ENCODE measurements at regions not wholly inside any gene's neighbourhood (a gene's known extent, or its start where the extent isn't known, plus 50 kb on each side); places are given as distances from the start of the nearest gene placed in this dataset.

DNA sequence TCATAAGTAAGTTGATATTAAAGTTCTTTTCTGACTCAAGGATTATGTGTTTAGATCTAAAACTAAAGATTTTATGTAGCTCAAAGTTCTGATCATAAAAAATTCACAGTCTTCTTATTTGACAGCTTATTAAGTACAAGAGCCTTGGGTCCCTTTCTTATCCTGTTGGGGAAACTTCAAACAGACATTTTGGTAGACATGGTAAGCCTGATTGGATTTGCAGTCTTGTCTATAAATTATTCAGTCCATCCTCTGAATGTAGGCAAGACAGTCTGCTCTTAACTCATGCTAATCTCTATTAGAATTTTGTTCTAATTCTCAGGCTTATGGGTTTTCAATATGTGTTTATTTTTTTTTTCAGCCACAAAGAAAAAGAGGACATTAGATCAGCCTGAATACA is 1718.7 kb upstream of the SLC10A2 start:
- ATAC-seq (no peak), DNase-seq (no peak)
- Histone ChIP-seq H3K27me3 (ENCODE audit: low read length) (no peaks in the 10 kb centered on the region), H3K9me3 (ENCODE audit: low read length) (no peaks in the 10 kb centered on the region), H3F3A (ENCODE audit: low read length, unreplicated experiment) (no peaks in the 10 kb centered on the region), H3K9me2 (replicated peaks; ENCODE audit: low read length) (no peaks in the 10 kb centered on the region), H3K36me3 (ENCODE audit: low read depth, low read length) (no peaks in the 10 kb centered on the region), H3K4me2 (ENCODE audit: low read length) (no peak overlapping the region), H4K20me1 (ENCODE audit: low read length) (no peaks in the 10 kb centered on the region), H3K79me2 (ENCODE audit: low read length) (no peaks in the 10 kb centered on the region), H2AFZ (ENCODE audit: low read length) (no peak overlapping the region), H3K27ac (ENCODE audit: low read length) (no peak overlapping the region), H3K4me1 (ENCODE audit: insufficient read depth, low read length) (0 out of 2 replicates have a peak, but pooled peaks cover under 1% of the 10 kb centered on the region), H3K9ac (ENCODE audit: low read length) (no peak overlapping the region), H3K4me3 (ENCODE audit: low read length) (no peak overlapping the region)
- ChIA-PET CTCF (no interaction called here), POLR2A (ENCODE audit: unreplicated experiment) (interaction anchor here (0.7 kb wide), 1 partner anchor 1003 kb away, joined by 4 read pairs; no protein-coding TSS in a partner anchor)
- intact Hi-C loops (cut with micrococcal nuclease): no loop called here
- no TSS peak for BruUV-seq (replicated peaks)
- TF ChIP-seq EZH2 (IDR thresholded peaks at IDR 0.05; ENCODE audit: low read length, unreplicated experiment): no peak
- TF ChIP-seq EZH2phosphoT487 (IDR thresholded peaks at IDR 0.05; ENCODE audit: borderline replicate concordance, low read length): no peak

- peaks cover 10% of the 10 kb centered on the region; the same call in 1 of the 2 replicates for H3K4me1 ChIP-seq (ENCODE audit: insufficient read depth, low read length)
- H3K36me3 ChIP-seq (ENCODE audit: low read depth, low read length): no peaks in the 10 kb centered on the region
- CTCF ChIA-PET: no interaction called here
- no peaks in the 10 kb centered on the region for H4K20me1 ChIP-seq (ENCODE audit: low read length)
- no peak for TF ChIP-seq CTCF (conservative IDR thresholded peaks at IDR 0.05; ENCODE audit: low read depth, low read length)
- no peak for TF ChIP-seq EZH2phosphoT487 (IDR thresholded peaks at IDR 0.05; ENCODE audit: borderline replicate concordance, low read length)
- no peak for TF ChIP-seq EZH2 (IDR thresholded peaks at IDR 0.05; ENCODE audit: low read length, unreplicated experiment)
- DNase-seq (no peak), ATAC-seq (no peak)
- POLR2A ChIA-PET (ENCODE audit: unreplicated experiment): no interaction called here
- intact Hi-C loops (cut with micrococcal nuclease): no loop called here
- no peaks in the 10 kb centered on the region for H3K79me2 ChIP-seq (ENCODE audit: low read length)
- no peaks in the 10 kb centered on the region for H3F3A ChIP-seq (ENCODE audit: low read length, unreplicated experiment)
- no TSS peak for BruUV-seq (replicated peaks)
- H3K27me3 ChIP-seq (ENCODE audit: low read length): no peaks in the 10 kb centered on the region
- no peaks in the 10 kb centered on the region for H3K9me3 ChIP-seq (ENCODE audit: low read length)
- H3K9me2 ChIP-seq (replicated peaks; ENCODE audit: low read length): no peaks in the 10 kb centered on the region
- no peak overlapping the region for H3K4me3 ChIP-seq (ENCODE audit: low read length)
- no peak overlapping the region for H2AFZ ChIP-seq (ENCODE audit: low read length)
- no peak overlapping the region for H3K27ac ChIP-seq (ENCODE audit: low read length)
- no peak overlapping the region for H3K4me2 ChIP-seq (ENCODE audit: low read length)
- no peak overlapping the region for H3K9ac ChIP-seq (ENCODE audit: low read length)
These were observed 1716.5 kb upstream of the SLC10A2 start for GRCh38 chr13:104782741-104783140.

DNA sequence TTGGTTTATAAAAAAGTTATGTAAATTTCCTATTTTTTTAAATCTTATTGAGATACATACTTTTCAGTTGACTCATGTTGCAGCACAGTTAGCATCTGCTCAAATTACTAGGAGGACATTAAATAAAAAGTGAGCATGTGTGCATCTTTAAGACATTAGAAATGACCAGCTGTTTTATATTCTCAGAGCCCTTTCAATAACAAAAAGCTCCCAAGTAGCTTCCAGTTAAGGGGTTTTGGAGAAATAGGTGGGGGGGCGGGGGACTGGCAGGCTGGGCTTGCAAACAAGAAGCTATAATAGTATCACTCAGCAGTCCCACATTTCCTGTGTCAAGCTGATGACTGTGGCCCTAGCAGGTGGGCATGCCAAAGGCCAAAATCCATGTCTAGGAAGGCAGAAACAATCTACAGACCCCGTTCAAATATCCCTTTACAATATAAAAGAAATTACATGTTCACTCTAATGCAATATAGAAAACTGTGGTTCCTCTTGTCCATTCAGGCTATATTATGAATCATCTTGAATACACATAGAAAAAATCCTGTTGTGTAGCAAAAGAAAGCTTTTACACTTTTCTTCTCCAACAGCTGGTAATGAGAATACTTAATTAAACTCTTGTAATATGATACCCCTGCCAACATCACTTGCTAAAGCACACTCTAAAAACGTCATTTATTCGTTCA is 1713.2 kb upstream of the SLC10A2 start:
- H2AFZ ChIP-seq (ENCODE audit: low read length): no peak overlapping the region
- intact Hi-C loops (cut with micrococcal nuclease): loop anchor here (2.0 to 10.0 kb wide), 3 partner anchors 285 to 1755 kb away; partner anchors contain the start of gene EFNB2
- H3K9me3 ChIP-seq (ENCODE audit: low read length): no peaks in the 10 kb centered on the region
- no peak for TF ChIP-seq EZH2phosphoT487 (IDR thresholded peaks at IDR 0.05; ENCODE audit: borderline replicate concordance, low read length)
- TF ChIP-seq CTCF (conservative IDR thresholded peaks at IDR 0.05; ENCODE audit: low read depth, low read length): no peak
- TF ChIP-seq EZH2 (IDR thresholded peaks at IDR 0.05; ENCODE audit: low read length, unreplicated experiment): no peak
- H3K4me3 ChIP-seq (ENCODE audit: low read length): no peak overlapping the region
- no peak overlapping the region for H3K27ac ChIP-seq (ENCODE audit: low read length)
- H4K20me1 ChIP-seq (ENCODE audit: low read length): no peaks in the 10 kb centered on the region
- ATAC-seq: peak; percentile 83
- peak overlapping the region; percentile 42 for H3K4me2 ChIP-seq (ENCODE audit: low read length)
- peaks cover 10% of the 10 kb centered on the region; the same call in 1 of the 2 replicates for H3K4me1 ChIP-seq (ENCODE audit: insufficient read depth, low read length)
- no peak overlapping the region for H3K9ac ChIP-seq (ENCODE audit: low read length)
- H3K27me3 ChIP-seq (ENCODE audit: low read length): no peaks in the 10 kb centered on the region
- no peaks in the 10 kb centered on the region for H3F3A ChIP-seq (ENCODE audit: low read length, unreplicated experiment)
- CTCF ChIA-PET: no interaction called here
- POLR2A ChIA-PET (ENCODE audit: unreplicated experiment): interaction anchor here (0.5 to 0.6 kb wide), 2 partner anchors 1350 to 1904 kb away, joined by 3 to 19 read pairs; no protein-coding TSS in a partner anchor
- no peaks in the 10 kb centered on the region for H3K9me2 ChIP-seq (replicated peaks; ENCODE audit: low read length)
- peak; percentile 36 for DNase-seq
- no peaks in the 10 kb centered on the region for H3K36me3 ChIP-seq (ENCODE audit: low read depth, low read length)
- H3K79me2 ChIP-seq (ENCODE audit: low read length): no peaks in the 10 kb centered on the region
- no TSS peak for BruUV-seq (replicated peaks)
